GM12878 (cell line): ENCODE measurements at regions not wholly inside any gene's neighbourhood (a gene's known extent, or its start where the extent isn't known, plus 50 kb on each side); places are given as distances from the start of the nearest gene placed in this dataset.

Experiments used
- ATAC-seq: fragments of 200-7000 bp; cut with Tn5 transposase; 3 replicates; pipeline ENCODE4 v1.9.1; 2020; ENCODE audit warnings: mild to moderate bottlenecking, moderate library complexity
- BruUV-seq: library from RNA; stranded (reverse); fragments of 400-500 nt; replicated peaks from 2 replicates; lab custom pipeline; 2021; lab: Mats Ljungman, UMichigan
- CTCF ChIA-PET: fragments of 300-600 bp; sonication (Branson Sonifier 250); formaldehyde crosslinking; extraction: SDS; loops from one replicate; lab custom pipeline; 2021; ENCODE audit warnings: inconsistent platforms; lab: Yijun Ruan, JAX
- POLR2A ChIA-PET: fragments of 350-600 bp; formaldehyde crosslinking; extraction: SDS; loops from one replicate; lab custom pipeline; 2021; ENCODE audit warnings: inconsistent platforms; lab: Charles Lee
- RAD21 ChIA-PET: fragments of 300-600 bp; sonication (Branson Sonifier 250); formaldehyde crosslinking; loops from one replicate; lab custom pipeline; 2023; ENCODE audit warnings: antibody characterized with exemption; ENCODE audit not compliant: unreplicated experiment; lab: Charles Lee
- SMC1A ChIA-PET: fragments of 300-600 bp; sonication (Branson Sonifier 250); formaldehyde crosslinking; loops from one replicate; lab custom pipeline; 2023; ENCODE audit not compliant: unreplicated experiment, uncharacterized antibody; lab: Charles Lee
- DNase-seq: peaks from one replicate; pipeline ENCODE4 v3.0.0-alpha.2; 2011; ENCODE audit warnings: low read depth, low spot score
- FAIRE-seq: peaks from 3 replicates; lab custom pipeline; 2011; peaks lifted over from hg19 to GRCh38; lab: Jason Lieb, UNC
- H2AFZ ChIP-seq: 2 replicates; pipeline ENCODE4 v1.6.0; 2011; ENCODE audit warnings: low read depth, low read length, control low read depth; ENCODE audit not compliant: control insufficient read depth
- H3K27ac ChIP-seq: 2 replicates; pipeline ENCODE4 v1.5.1; 2011; ENCODE audit warnings: control low read depth; ENCODE audit not compliant: control insufficient read depth, insufficient read depth
- H3K27me3 ChIP-seq, 2 experiments: replicated peaks in 1 of 2; 2 replicates each; pipeline versions ENCODE4 v1.6.0 to v1.6.1; 2011; ENCODE audit warnings: low read length in 1 of 2; ENCODE audit not compliant: control insufficient read depth in 2 of 2, insufficient read depth in 2 of 2
- H3K36me3 ChIP-seq, 2 experiments: 2 replicates each; pipeline ENCODE4 v1.5.1; 2011; ENCODE audit warnings: low read length in 1 of 2; ENCODE audit not compliant: control insufficient read depth in 2 of 2, insufficient read depth in 2 of 2
- H3K4me1 ChIP-seq: 2 replicates; pipeline ENCODE4 v1.6.1; 2011; ENCODE audit warnings: mild to moderate bottlenecking, low read length, moderate library complexity, mixed read lengths; ENCODE audit not compliant: control insufficient read depth, insufficient read depth
- H3K4me2 ChIP-seq: 2 replicates; pipeline ENCODE4 v1.6.0; 2011; ENCODE audit warnings: control low read depth; ENCODE audit not compliant: control insufficient read depth, insufficient read depth
- H3K4me3 ChIP-seq: fragments of 200-600 bp; sonication (generic); 2 replicates; pipeline ENCODE4 v1.5.1; 2016
- H3K79me2 ChIP-seq: 2 replicates; pipeline ENCODE4 v1.6.0; 2011; ENCODE audit warnings: low read length; ENCODE audit not compliant: control insufficient read depth, insufficient read depth
- H3K9ac ChIP-seq: 2 replicates; pipeline ENCODE4 v1.8.0; 2011; ENCODE audit warnings: low read length, control low read depth, mixed read lengths; ENCODE audit not compliant: control insufficient read depth, insufficient read depth
- H3K9me3 ChIP-seq: replicated peaks from 3 replicates; pipeline ENCODE4 v1.5.1; 2011; ENCODE audit warnings: mild to moderate bottlenecking, low read length; ENCODE audit not compliant: control insufficient read depth, insufficient read depth
- H4K20me1 ChIP-seq: 2 replicates; pipeline ENCODE4 v1.6.0; 2011; ENCODE audit not compliant: control insufficient read depth, insufficient read depth
- BACH1 ChIP-seq: fragments of 450-650 bp; IDR thresholded peaks from 2 replicates; pipeline ENCODE4 v1.6.1; 2017; ENCODE audit warnings: mild to moderate bottlenecking, borderline replicate concordance
- BRCA1 ChIP-seq: IDR thresholded peaks from 2 replicates; pipeline ENCODE4 v1.6.1; 2011; ENCODE audit warnings: low read depth, low read length, improper control_type of control experiment
- CBFB ChIP-seq: IDR thresholded peaks from 2 replicates; pipeline ENCODE4 v1.6.1; 2016; ENCODE audit warnings: antibody characterized with exemption, low read depth
- CHD4 ChIP-seq: fragments of 200-600 bp; sonication (generic); IDR thresholded peaks from 2 replicates; pipeline ENCODE4 v1.6.1; 2016; ENCODE audit warnings: mild to moderate bottlenecking
- IKZF1 ChIP-seq: fragments of 450-650 bp; conservative IDR thresholded peaks from 2 replicates; pipeline ENCODE4 v1.6.1; 2017; ENCODE audit warnings: antibody characterized with exemption, mild to moderate bottlenecking
- MEF2A ChIP-seq: IDR thresholded peaks from 2 replicates; pipeline ENCODE4 v1.6.1; 2011; ENCODE audit warnings: low read depth, mild to moderate bottlenecking, low read length, moderate library complexity; ENCODE audit not compliant: insufficient read depth
- NR2C1 ChIP-seq: fragments of 450-650 bp; IDR thresholded peaks from 2 replicates; pipeline ENCODE4 v1.6.1; 2017; ENCODE audit warnings: antibody characterized with exemption, mild to moderate bottlenecking, moderate library complexity
- PAX5 ChIP-seq: IDR thresholded peaks from 2 replicates; pipeline ENCODE4 v1.6.1; 2011; ENCODE audit warnings: low read depth, low read length, borderline replicate concordance
- PML ChIP-seq: IDR thresholded peaks from 2 replicates; pipeline ENCODE4 v1.6.1; 2012; ENCODE audit warnings: low read length, inconsistent platforms
- POLR2AphosphoS2 ChIP-seq: IDR thresholded peaks from 2 replicates; pipeline ENCODE4 v1.6.1; 2011; ENCODE audit warnings: low read depth, mild to moderate bottlenecking, low read length, improper control_type of control experiment, moderate library complexity
- RB1 ChIP-seq: fragments of 450-650 bp; formaldehyde crosslinking; IDR thresholded peaks from 2 replicates; pipeline ENCODE4 v1.6.1; 2017; ENCODE audit warnings: mild to moderate bottlenecking, borderline replicate concordance
- SMAD1 ChIP-seq: fragments of 450-650 bp; IDR thresholded peaks from 2 replicates; pipeline ENCODE4 v1.6.1; 2018; ENCODE audit warnings: mild to moderate bottlenecking, low read depth; ENCODE audit not compliant: partially characterized antibody
- ZBTB4 ChIP-seq: fragments of 450-650 bp; formaldehyde crosslinking; IDR thresholded peaks from 2 replicates; pipeline ENCODE4 v1.4.0; 2022; ENCODE audit warnings: mild to moderate bottlenecking, moderate library complexity
- ZNF217 ChIP-seq: fragments of 450-650 bp; IDR thresholded peaks from 2 replicates; pipeline ENCODE4 v1.6.1; 2017; ENCODE audit warnings: antibody characterized with exemption, mild to moderate bottlenecking
- WGBS: methylation state at CpG from one replicate; pipeline ENCODE4 v1.1.6; 2016; ENCODE audit warnings: low lambda C conversion rate; ENCODE audit not compliant: insufficient replicate concordance, insufficient coverage; ENCODE audit errors: missing lambda C conversion rate; 5-methylcytosine and 5-hydroxymethylcytosine counted together
- in situ Hi-C: fragments of 300-500 bp; cut with MboI; formaldehyde crosslinking; loops from 9 replicates; pipeline ENCODE4 v1.14.3; 2018; ENCODE audit warnings: mixed read lengths
- intact Hi-C: fragments of 100-400 bp; cut with micrococcal nuclease; formaldehyde crosslinking; loops from one replicate; pipeline ENCODE4 v1.14.2; 2022; ENCODE audit not compliant: unreplicated experiment

- FAIRE-seq (peak; percentile 7), ATAC-seq (no peak), DNase-seq (no peak)
- Histone ChIP-seq H3K27me3 (0 out of 4 replicates have a peak, but pooled peaks cover 0 to 3% of the 10 kb centered on the region in 2 experiments), H3K79me2 (no peaks in the 10 kb centered on the region), H3K4me1 (no peaks in the 10 kb centered on the region), H3K9me3 (no peaks in the 10 kb centered on the region; the same call in 2 of the 3 replicates), H3K4me3 (no peak overlapping the region), H4K20me1 (no peaks in the 10 kb centered on the region), H3K36me3 (no peaks in the 10 kb centered on the region), H3K9ac (no peak overlapping the region), H3K4me2 (no peak overlapping the region), H3K27ac (no peak overlapping the region), H2AFZ (no peak overlapping the region)
- ChIA-PET POLR2A (no interaction called here), SMC1A (no interaction called here), CTCF (no interaction called here), RAD21 (no interaction called here)
- intact Hi-C loops: no loop called here
- no TSS peak for BruUV-seq
- in situ Hi-C loops: no loop called here
- TF ChIP-seq IKZF1 (no peak), BACH1 (no peak), SMAD1 (no peak), RB1 (no peak), POLR2AphosphoS2 (no peak), NR2C1 (no peak), ZBTB4 (CRISPR knock-in tag) (no peak), PML (no peak), CBFB (no peak), PAX5 (no peak), MEF2A (no peak), CHD4 (no peak), BRCA1 (no peak), ZNF217 (no peak)
- 3% methylated on average over 2 of the region's 2 CpGs for WGBS
Observed at GRCh38 chrX:39324233-39324930, 523.1 kb downstream of the MID1IP1 start.
